ENCODE measurements at regions not wholly inside any gene's neighbourhood (a gene's known extent, or its start where the extent isn't known, plus 50 kb on each side); places are given as distances from the start of the nearest gene placed in this dataset.

DNA sequence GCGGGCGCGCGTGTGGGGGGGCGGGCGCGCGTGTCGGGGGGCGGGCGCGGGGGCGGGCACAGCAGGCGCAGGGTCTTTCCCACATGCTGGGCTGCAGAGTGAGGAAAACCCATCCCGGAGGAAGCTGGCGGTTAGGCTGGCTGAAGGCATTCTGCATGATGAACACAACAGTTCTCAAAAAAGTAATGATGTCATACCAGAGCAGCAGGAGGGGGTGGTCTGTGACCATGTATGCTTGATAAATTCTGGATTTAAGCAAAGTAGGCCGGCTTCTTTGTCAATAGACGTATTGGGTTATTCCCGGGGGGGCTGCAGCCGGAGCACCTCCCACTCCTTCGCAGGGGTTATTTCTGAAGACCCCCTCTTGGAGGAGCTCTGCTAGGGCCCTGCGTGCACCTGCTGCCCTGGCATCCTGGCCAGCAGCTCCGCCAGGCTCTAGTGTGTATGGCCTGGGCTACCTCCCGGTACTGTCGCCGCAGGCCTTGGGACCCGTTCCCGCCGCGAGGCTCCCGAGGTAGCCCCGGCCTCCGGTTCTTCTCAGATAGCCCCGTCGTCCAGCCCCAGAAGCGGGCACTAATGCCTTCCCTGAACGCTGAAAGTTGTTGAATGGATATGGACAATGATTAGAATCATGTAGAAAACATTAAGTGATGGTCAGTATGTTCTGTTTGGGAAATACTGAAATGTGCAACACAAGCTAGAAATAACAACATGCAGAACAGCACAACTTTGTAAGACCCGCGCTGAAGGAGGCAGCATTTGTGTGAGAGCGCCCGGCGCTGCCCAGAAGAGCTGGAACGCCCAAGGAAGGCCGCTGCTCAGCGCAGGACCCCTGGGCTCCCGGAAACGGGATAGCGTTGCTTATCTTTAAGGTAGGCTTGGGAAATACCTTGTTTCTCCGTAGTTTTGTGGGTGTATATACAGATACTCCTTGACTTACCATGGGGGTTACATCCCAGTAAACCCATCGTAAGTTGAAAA, 101.4 kb upstream of the RAB6C start:
- peaks cover 0 to 6% (median 3%) of the 10 kb centered on the region in 3 donors for H3K4me1 ChIP-seq
- no peaks in the 10 kb centered on the region for H3K36me3 ChIP-seq
- intact Hi-C loops (cut with DNase I): no loop called here
- no peak for FAIRE-seq
- 30 to 36% methylated on average over 37 to 45 of the region's 50 CpGs for WGBS, 2 donors
- peak in 3 of 6 donors; percentile 31 to 68 (median 38) for DNase-seq
- peak overlapping the region; percentile 29 to 68 (median 42) for H3K4me3 ChIP-seq
- peak; percentile 50 to 67 (median 64) for ATAC-seq
- H3K27me3 ChIP-seq: no peaks in the 10 kb centered on the region
- H3K27ac ChIP-seq: peak overlapping the region; percentile 12 to 53 (median 40)
- TF ChIP-seq, protein P1, sequence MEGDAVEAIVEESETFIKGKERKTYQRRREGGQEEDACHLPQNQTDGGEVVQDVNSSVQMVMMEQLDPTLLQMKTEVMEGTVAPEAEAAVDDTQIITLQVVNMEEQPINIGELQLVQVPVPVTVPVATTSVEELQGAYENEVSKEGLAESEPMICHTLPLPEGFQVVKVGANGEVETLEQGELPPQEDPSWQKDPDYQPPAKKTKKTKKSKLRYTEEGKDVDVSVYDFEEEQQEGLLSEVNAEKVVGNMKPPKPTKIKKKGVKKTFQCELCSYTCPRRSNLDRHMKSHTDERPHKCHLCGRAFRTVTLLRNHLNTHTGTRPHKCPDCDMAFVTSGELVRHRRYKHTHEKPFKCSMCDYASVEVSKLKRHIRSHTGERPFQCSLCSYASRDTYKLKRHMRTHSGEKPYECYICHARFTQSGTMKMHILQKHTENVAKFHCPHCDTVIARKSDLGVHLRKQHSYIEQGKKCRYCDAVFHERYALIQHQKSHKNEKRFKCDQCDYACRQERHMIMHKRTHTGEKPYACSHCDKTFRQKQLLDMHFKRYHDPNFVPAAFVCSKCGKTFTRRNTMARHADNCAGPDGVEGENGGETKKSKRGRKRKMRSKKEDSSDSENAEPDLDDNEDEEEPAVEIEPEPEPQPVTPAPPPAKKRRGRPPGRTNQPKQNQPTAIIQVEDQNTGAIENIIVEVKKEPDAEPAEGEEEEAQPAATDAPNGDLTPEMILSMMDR (IDR thresholded peaks at IDR 0.05): no peak
- H3K9me3 ChIP-seq: no peaks in the 10 kb centered on the region

DNA sequence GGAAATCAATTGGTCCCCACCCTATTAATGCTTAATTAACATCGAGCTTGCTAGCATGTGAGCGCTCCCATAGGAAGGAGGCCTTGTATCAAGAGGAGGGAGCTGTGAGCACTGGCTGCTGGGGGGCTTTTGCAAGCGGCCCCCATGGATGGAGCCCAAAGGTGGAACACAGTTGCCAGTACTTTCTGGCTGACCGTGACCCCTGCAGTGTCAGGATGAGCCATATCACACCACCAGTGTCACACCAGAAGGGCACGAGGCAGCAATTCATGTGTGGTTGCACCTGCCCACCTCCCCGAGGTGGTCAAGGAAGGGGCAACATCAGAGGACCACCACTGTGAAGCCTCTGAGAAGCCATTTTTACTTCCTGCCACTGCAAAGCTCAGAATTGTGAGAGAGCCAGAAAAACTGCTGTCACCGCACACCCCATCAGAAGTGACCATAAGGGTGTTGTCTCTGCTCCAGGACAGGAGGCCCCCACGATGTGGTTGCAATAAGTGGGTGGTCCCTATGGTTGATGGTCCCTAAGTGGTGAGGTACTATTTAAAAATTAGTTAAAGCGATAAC, 99.8 kb upstream of the RAB6C start:
- TF ChIP-seq, protein P1 (IDR thresholded peaks at IDR 0.05): no peak
- no peaks in the 10 kb centered on the region for H3K27me3 ChIP-seq
- peaks cover 0 to 6% (median 3%) of the 10 kb centered on the region in 3 donors for H3K4me1 ChIP-seq
- no peak overlapping the region for H3K27ac ChIP-seq
- 73 to 84% methylated on average over 9 of the region's 9 CpGs for WGBS, 2 donors
- no peaks in the 10 kb centered on the region for H3K36me3 ChIP-seq
- intact Hi-C loops (cut with DNase I): no loop called here
- H3K4me3 ChIP-seq: no peak overlapping the region
- ATAC-seq (no peak), DNase-seq (no peak), FAIRE-seq (no peak)
- H3K9me3 ChIP-seq: no peaks in the 10 kb centered on the region

DNA sequence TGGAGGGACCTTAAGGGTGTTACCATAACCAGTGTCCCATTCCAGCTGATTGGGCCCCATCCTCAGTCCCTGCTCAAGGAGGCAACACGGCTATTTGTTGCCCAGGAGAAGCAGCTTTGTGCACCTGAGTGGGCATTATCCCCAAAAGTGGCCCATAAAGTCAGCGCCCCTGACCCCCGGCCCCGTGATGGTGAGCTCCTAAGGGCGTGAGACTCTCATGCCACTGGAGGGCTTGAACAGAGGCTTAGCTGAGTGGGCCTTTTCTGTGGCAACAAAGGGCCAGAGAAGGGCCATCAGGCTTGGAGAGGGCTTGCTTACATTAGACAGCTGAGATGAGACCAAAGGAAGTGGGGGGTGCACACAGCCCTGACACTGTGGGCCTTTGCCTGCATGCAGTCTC, 99.2 kb upstream of the RAB6C start:
- DNase-seq (no peak), FAIRE-seq (no peak), ATAC-seq (no peak)
- intact Hi-C loops (cut with DNase I): no loop called here
- H3K4me3 ChIP-seq: no peak overlapping the region
- peaks cover 0 to 6% (median 3%) of the 10 kb centered on the region in 3 donors for H3K4me1 ChIP-seq
- H3K27ac ChIP-seq: no peak overlapping the region
- H3K36me3 ChIP-seq: no peaks in the 10 kb centered on the region
- 90 to 97% methylated on average over 5 of the region's 5 CpGs for WGBS, 2 donors
- no peaks in the 10 kb centered on the region for H3K27me3 ChIP-seq
- TF ChIP-seq, protein P1 (IDR thresholded peaks at IDR 0.05): no peak
- H3K9me3 ChIP-seq: no peaks in the 10 kb centered on the region

DNA sequence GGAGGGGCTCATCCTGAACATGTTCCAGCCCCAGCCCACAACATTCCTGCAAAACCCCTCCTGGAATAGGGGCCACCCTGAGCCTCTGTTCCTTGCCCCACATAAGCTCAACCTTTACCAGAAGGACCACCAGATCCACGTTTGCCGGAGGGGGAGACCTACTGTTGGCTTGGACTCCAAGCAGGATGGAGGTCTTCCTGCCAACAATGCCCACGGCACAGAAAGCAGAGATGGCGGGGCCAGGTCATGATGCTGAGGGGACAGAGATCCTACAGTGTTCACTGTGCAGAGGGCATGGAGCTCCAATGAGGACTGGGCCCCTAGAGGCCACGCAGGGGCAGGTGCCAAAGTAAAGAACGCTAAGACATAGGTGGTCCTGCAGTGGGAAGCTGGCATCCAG, 98.5 kb upstream of the RAB6C start:
- ATAC-seq: no peak
- no peak overlapping the region for H3K4me3 ChIP-seq
- 87 to 93% methylated on average over 6 of the region's 6 CpGs for WGBS, 2 donors
- TF ChIP-seq, protein P1 (IDR thresholded peaks at IDR 0.05): no peak
- H3K36me3 ChIP-seq: no peaks in the 10 kb centered on the region
- H3K27me3 ChIP-seq: no peaks in the 10 kb centered on the region
- no peak for DNase-seq
- peaks cover 0 to 6% (median 3%) of the 10 kb centered on the region in 3 donors for H3K4me1 ChIP-seq
- intact Hi-C loops (cut with DNase I): no loop called here
- H3K27ac ChIP-seq: no peak overlapping the region
- no peak for FAIRE-seq
- H3K9me3 ChIP-seq: no peaks in the 10 kb centered on the region

Measured in pancreas (tissue), 10 donors.